GM12878 (cell line): ENCODE measurements at regions not wholly inside any gene's neighbourhood (a gene's known extent, or its start where the extent isn't known, plus 50 kb on each side); places are given as distances from the start of the nearest gene placed in this dataset.
A peak's percentile ranks its signal among the peaks of the same experiment; 100 is the strongest.

Source experiments
- ATAC-seq: fragments of 200-7000 bp; cut with Tn5 transposase; 3 replicates; pipeline ENCODE4 v1.9.1; 2020; ENCODE audit warnings: mild to moderate bottlenecking, moderate library complexity
- BruUV-seq: library from RNA; stranded (reverse); fragments of 400-500 nt; replicated peaks from 2 replicates; lab custom pipeline; 2021; lab: Mats Ljungman, UMichigan
- CTCF ChIA-PET: fragments of 300-600 bp; sonication (Branson Sonifier 250); formaldehyde crosslinking; extraction: SDS; loops from one replicate; lab custom pipeline; 2021; ENCODE audit warnings: inconsistent platforms; lab: Yijun Ruan, JAX
- POLR2A ChIA-PET: fragments of 350-600 bp; formaldehyde crosslinking; extraction: SDS; loops from one replicate; lab custom pipeline; 2021; ENCODE audit warnings: inconsistent platforms; lab: Charles Lee
- RAD21 ChIA-PET: fragments of 300-600 bp; sonication (Branson Sonifier 250); formaldehyde crosslinking; loops from one replicate; lab custom pipeline; 2023; ENCODE audit warnings: antibody characterized with exemption; ENCODE audit not compliant: unreplicated experiment; lab: Charles Lee
- SMC1A ChIA-PET: fragments of 300-600 bp; sonication (Branson Sonifier 250); formaldehyde crosslinking; loops from one replicate; lab custom pipeline; 2023; ENCODE audit not compliant: unreplicated experiment, uncharacterized antibody; lab: Charles Lee
- DNase-seq: peaks from one replicate; pipeline ENCODE4 v3.0.0-alpha.2; 2011; ENCODE audit warnings: low read depth, low spot score
- FAIRE-seq: peaks from 3 replicates; lab custom pipeline; 2011; peaks lifted over from hg19 to GRCh38; lab: Jason Lieb, UNC
- H2AFZ ChIP-seq: 2 replicates; pipeline ENCODE4 v1.6.0; 2011; ENCODE audit warnings: low read depth, low read length, control low read depth; ENCODE audit not compliant: control insufficient read depth
- H3K27ac ChIP-seq: 2 replicates; pipeline ENCODE4 v1.5.1; 2011; ENCODE audit warnings: control low read depth; ENCODE audit not compliant: control insufficient read depth, insufficient read depth
- H3K27me3 ChIP-seq, 2 experiments: replicated peaks in 1 of 2; 2 replicates each; pipeline versions ENCODE4 v1.6.0 to v1.6.1; 2011; ENCODE audit warnings: low read length in 1 of 2; ENCODE audit not compliant: control insufficient read depth in 2 of 2, insufficient read depth in 2 of 2
- H3K36me3 ChIP-seq, 2 experiments: 2 replicates each; pipeline ENCODE4 v1.5.1; 2011; ENCODE audit warnings: low read length in 1 of 2; ENCODE audit not compliant: control insufficient read depth in 2 of 2, insufficient read depth in 2 of 2
- H3K4me1 ChIP-seq: 2 replicates; pipeline ENCODE4 v1.6.1; 2011; ENCODE audit warnings: mild to moderate bottlenecking, low read length, moderate library complexity, mixed read lengths; ENCODE audit not compliant: control insufficient read depth, insufficient read depth
- H3K4me2 ChIP-seq: 2 replicates; pipeline ENCODE4 v1.6.0; 2011; ENCODE audit warnings: control low read depth; ENCODE audit not compliant: control insufficient read depth, insufficient read depth
- H3K4me3 ChIP-seq: fragments of 200-600 bp; sonication (generic); 2 replicates; pipeline ENCODE4 v1.5.1; 2016
- H3K79me2 ChIP-seq: 2 replicates; pipeline ENCODE4 v1.6.0; 2011; ENCODE audit warnings: low read length; ENCODE audit not compliant: control insufficient read depth, insufficient read depth
- H3K9ac ChIP-seq: 2 replicates; pipeline ENCODE4 v1.8.0; 2011; ENCODE audit warnings: low read length, control low read depth, mixed read lengths; ENCODE audit not compliant: control insufficient read depth, insufficient read depth
- H3K9me3 ChIP-seq: replicated peaks from 3 replicates; pipeline ENCODE4 v1.5.1; 2011; ENCODE audit warnings: mild to moderate bottlenecking, low read length; ENCODE audit not compliant: control insufficient read depth, insufficient read depth
- H4K20me1 ChIP-seq: 2 replicates; pipeline ENCODE4 v1.6.0; 2011; ENCODE audit not compliant: control insufficient read depth, insufficient read depth
- BACH1 ChIP-seq: fragments of 450-650 bp; IDR thresholded peaks from 2 replicates; pipeline ENCODE4 v1.6.1; 2017; ENCODE audit warnings: mild to moderate bottlenecking, borderline replicate concordance
- CEBPB ChIP-seq, 2 experiments: fragments of 150-350 bp in 1 of 2; IDR thresholded peaks; 2 replicates each; pipeline ENCODE4 v1.6.1; 2012 to 2014; ENCODE audit warnings: low read depth in 2 of 2, low read length in 2 of 2, borderline replicate concordance in 1 of 2, inconsistent platforms in 1 of 2
- CHD1 ChIP-seq: IDR thresholded peaks from 2 replicates; pipeline ENCODE4 v1.6.1; 2012; ENCODE audit warnings: low read depth, low read length, improper control_type of control experiment
- CHD2 ChIP-seq: IDR thresholded peaks from 2 replicates; pipeline ENCODE4 v1.6.1; 2011; ENCODE audit warnings: low read depth, low read length, improper control_type of control experiment, borderline replicate concordance
- EED ChIP-seq: sonication (generic); IDR thresholded peaks from 2 replicates; pipeline ENCODE4 v1.6.1; 2016; ENCODE audit warnings: antibody characterized with exemption, low read depth
- GATAD2B ChIP-seq: fragments of 450-650 bp; conservative IDR thresholded peaks from 2 replicates; pipeline ENCODE4 v1.6.1; 2017; ENCODE audit warnings: low read depth, mild to moderate bottlenecking, moderate library complexity
- IKZF1 ChIP-seq: fragments of 450-650 bp; conservative IDR thresholded peaks from 2 replicates; pipeline ENCODE4 v1.6.1; 2017; ENCODE audit warnings: antibody characterized with exemption, mild to moderate bottlenecking
- MLLT1 ChIP-seq: fragments of 450-650 bp; IDR thresholded peaks from 2 replicates; pipeline ENCODE4 v1.6.1; 2016; ENCODE audit warnings: mild to moderate bottlenecking
- NR2F1 ChIP-seq: fragments of 450-650 bp; conservative IDR thresholded peaks from 2 replicates; pipeline ENCODE4 v1.6.1; 2017; ENCODE audit warnings: mild to moderate bottlenecking
- NRF1 ChIP-seq: conservative IDR thresholded peaks from 2 replicates; pipeline ENCODE4 v1.6.1; 2011; ENCODE audit warnings: mild to moderate bottlenecking, low read depth, low read length, improper control_type of control experiment
- POLR2AphosphoS2 ChIP-seq: IDR thresholded peaks from 2 replicates; pipeline ENCODE4 v1.6.1; 2011; ENCODE audit warnings: low read depth, mild to moderate bottlenecking, low read length, improper control_type of control experiment, moderate library complexity
- RAD21 ChIP-seq: IDR thresholded peaks from 2 replicates; pipeline ENCODE4 v1.6.1; 2011; ENCODE audit warnings: mild to moderate bottlenecking, low read depth, low read length, moderate library complexity; ENCODE audit not compliant: insufficient read depth
- RCOR1 ChIP-seq: conservative IDR thresholded peaks from 2 replicates; pipeline ENCODE4 v1.6.1; 2012; ENCODE audit warnings: low read depth, low read length, improper control_type of control experiment
- SMAD5 ChIP-seq: IDR thresholded peaks from 2 replicates; pipeline ENCODE4 v1.6.1; 2016; ENCODE audit warnings: antibody characterized with exemption, low read depth
- ZBED1 ChIP-seq: IDR thresholded peaks from 2 replicates; pipeline ENCODE4 v1.6.1; 2016; ENCODE audit warnings: borderline replicate concordance
- ZNF217 ChIP-seq: fragments of 450-650 bp; IDR thresholded peaks from 2 replicates; pipeline ENCODE4 v1.6.1; 2017; ENCODE audit warnings: antibody characterized with exemption, mild to moderate bottlenecking
- whole genome bisulfite sequencing: methylation state at CpG from one replicate; pipeline ENCODE4 v1.1.6; 2016; ENCODE audit warnings: low lambda C conversion rate; ENCODE audit not compliant: insufficient replicate concordance, insufficient coverage; ENCODE audit errors: missing lambda C conversion rate; 5-methylcytosine and 5-hydroxymethylcytosine counted together
- in situ Hi-C: fragments of 300-500 bp; cut with MboI; formaldehyde crosslinking; loops from 9 replicates; pipeline ENCODE4 v1.14.3; 2018; ENCODE audit warnings: mixed read lengths
- intact Hi-C: fragments of 100-400 bp; cut with micrococcal nuclease; formaldehyde crosslinking; loops from one replicate; pipeline ENCODE4 v1.14.2; 2022; ENCODE audit not compliant: unreplicated experiment
- TF ChIP-seq, protein P1 (sequence below): fragments of 450-650 bp; formaldehyde crosslinking; IDR thresholded peaks from 2 replicates; pipeline ENCODE4 v1.4.0; 2022; ENCODE audit warnings: mild to moderate bottlenecking, moderate library complexity

- no peak for DNase-seq
- no peaks in the 10 kb centered on the region for H4K20me1 ChIP-seq
- H3K4me3 ChIP-seq, result no peak overlapping the region
- no peak for FAIRE-seq
- H3K9me3 ChIP-seq, result no peaks in the 10 kb centered on the region; the same call in 2 of the 3 replicates
- WGBS, result 23% methylated on average over 1 of the region's 1 CpG
- TF ChIP-seq CEBPB (IDR thresholded peaks at IDR 0.05; ENCODE audit: borderline replicate concordance in 1 of 2, low read depth in 2 of 2, low read length in 2 of 2) (no peak), RAD21 (no peak), ZNF217 (no peak), CHD2 (no peak), SMAD5 (no peak), MLLT1 (no peak), IKZF1 (no peak)
- ChIA-PET POLR2A (no interaction called here), RAD21 (no interaction called here), CTCF (no interaction called here), SMC1A (no interaction called here)
- intact Hi-C loops, result no loop called here
- no peak overlapping the region for H3K4me2 ChIP-seq
- H3K27me3 ChIP-seq, result no peaks in the 10 kb centered on the region
- H3K9ac ChIP-seq, result no peak overlapping the region
- H3K79me2 ChIP-seq, result no peaks in the 10 kb centered on the region
- in situ Hi-C loops, result no loop called here
- BruUV-seq, result no TSS peak
- peak; percentile 34; the same call in 2 of the 3 replicates for ATAC-seq
- H3K27ac ChIP-seq, result no peak overlapping the region
- no peaks in the 10 kb centered on the region for H3K4me1 ChIP-seq
- H3K36me3 ChIP-seq, result no peaks in the 10 kb centered on the region
- no peak overlapping the region for H2AFZ ChIP-seq
Measured at GRCh38 chr5:30878746-30879145, 314.7 kb upstream of the CDH6 start.

- WGBS, result 30% methylated on average over 9 of the region's 10 CpGs
- Histone ChIP-seq H3K27me3 (no peaks in the 10 kb centered on the region), H3K36me3 (no peaks in the 10 kb centered on the region), H2AFZ (no peak overlapping the region), H4K20me1 (no peaks in the 10 kb centered on the region), H3K9ac (no peak overlapping the region), H3K4me2 (no peak overlapping the region), H3K4me3 (no peak overlapping the region), H3K79me2 (no peaks in the 10 kb centered on the region), H3K9me3 (no peaks in the 10 kb centered on the region; the same call in 2 of the 3 replicates), H3K4me1 (no peaks in the 10 kb centered on the region), H3K27ac (no peak overlapping the region)
- DNase-seq (no peak), FAIRE-seq (no peak), ATAC-seq (no peak)
- ChIA-PET RAD21 (no interaction called here), SMC1A (no interaction called here), CTCF (no interaction called here), POLR2A (no interaction called here)
- in situ Hi-C loops (no loop called here), intact Hi-C loops (no loop called here)
- BruUV-seq, result no TSS peak
- TF ChIP-seq NR2F1 (no peak), POLR2AphosphoS2 (no peak), EED (no peak), ZBED1 (no peak), GATAD2B (no peak), CHD1 (no peak), BACH1 (no peak), RCOR1 (no peak), NRF1 (no peak)
- TF ChIP-seq, protein P1, sequence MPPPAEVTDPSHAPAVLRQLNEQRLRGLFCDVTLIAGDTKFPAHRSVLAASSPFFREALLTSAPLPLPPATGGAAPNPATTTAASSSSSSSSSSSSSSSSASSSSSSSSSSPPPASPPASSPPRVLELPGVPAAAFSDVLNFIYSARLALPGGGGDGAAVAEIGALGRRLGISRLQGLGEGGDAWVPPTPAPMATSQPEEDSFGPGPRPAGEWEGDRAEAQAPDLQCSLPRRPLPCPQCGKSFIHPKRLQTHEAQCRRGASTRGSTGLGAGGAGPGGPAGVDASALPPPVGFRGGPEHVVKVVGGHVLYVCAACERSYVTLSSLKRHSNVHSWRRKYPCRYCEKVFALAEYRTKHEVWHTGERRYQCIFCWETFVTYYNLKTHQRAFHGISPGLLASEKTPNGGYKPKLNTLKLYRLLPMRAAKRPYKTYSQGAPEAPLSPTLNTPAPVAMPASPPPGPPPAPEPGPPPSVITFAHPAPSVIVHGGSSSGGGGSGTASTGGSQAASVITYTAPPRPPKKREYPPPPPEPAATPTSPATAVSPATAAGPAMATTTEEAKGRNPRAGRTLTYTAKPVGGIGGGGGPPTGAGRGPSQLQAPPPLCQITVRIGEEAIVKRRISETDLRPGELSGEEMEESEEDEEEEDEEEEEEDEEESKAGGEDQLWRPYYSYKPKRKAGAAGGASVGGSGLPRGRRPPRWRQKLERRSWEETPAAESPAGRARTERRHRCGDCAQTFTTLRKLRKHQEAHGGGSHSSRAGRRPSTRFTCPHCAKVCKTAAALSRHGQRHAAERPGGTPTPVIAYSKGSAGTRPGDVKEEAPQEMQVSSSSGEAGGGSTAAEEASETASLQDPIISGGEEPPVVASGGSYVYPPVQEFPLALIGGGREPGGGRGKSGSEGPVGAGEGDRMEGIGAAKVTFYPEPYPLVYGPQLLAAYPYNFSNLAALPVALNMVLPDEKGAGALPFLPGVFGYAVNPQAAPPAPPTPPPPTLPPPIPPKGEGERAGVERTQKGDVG (CRISPR knock-in tag), result no peak
Measured at GRCh38 chr5:30878296-30878695, 315.2 kb upstream of the CDH6 start.
